ENCODE measurements at regions not wholly inside any gene's neighbourhood (a gene's known extent, or its start where the extent isn't known, plus 50 kb on each side); places are given as distances from the start of the nearest gene placed in this dataset.
A peak's percentile ranks its signal among the peaks of the same experiment; 100 is the strongest.

- DNase-seq, result no peak
Measured at GRCh38 chr3:178415384-178415783, 120.9 kb upstream of the KCNMB2 start.

- DNase-seq, result no peak
Measured at GRCh38 chr3:178417736-178418135, 118.5 kb upstream of the KCNMB2 start.

- DNase-seq, result no peak
Measured at GRCh38 chr3:178419071-178419470, 117.2 kb upstream of the KCNMB2 start.

- DNase-seq, result no peak
Measured at GRCh38 chr3:178420033-178420432, 116.2 kb upstream of the KCNMB2 start.

- DNase-seq, result no peak
Measured at GRCh38 chr3:178421069-178421468, 115.2 kb upstream of the KCNMB2 start.

GRCh38 chr3:178422406-178422805 is 113.8 kb upstream of the KCNMB2 start:
- no peak for DNase-seq

- no peak for DNase-seq
Measured at GRCh38 chr3:178428037-178428436, 108.2 kb upstream of the KCNMB2 start.

- DNase-seq, result peak; percentile 7
Measured at GRCh38 chr3:178434206-178434805, 101.9 kb upstream of the KCNMB2 start.

- DNase-seq, result no peak
Measured at GRCh38 chr3:178435575-178435974, 100.7 kb upstream of the KCNMB2 start.

GRCh38 chr3:178436773-178437172 is 99.5 kb upstream of the KCNMB2 start:
- DNase-seq, result peak; percentile 24

GRCh38 chr3:178437236-178437635 is 99.0 kb upstream of the KCNMB2 start:
- DNase-seq, result no peak

GRCh38 chr3:178439504-178439903 is 96.7 kb upstream of the KCNMB2 start:
- DNase-seq, result no peak

- no peak for DNase-seq
Measured at GRCh38 chr3:178440043-178440442, 96.2 kb upstream of the KCNMB2 start.

- DNase-seq, result no peak
Measured at GRCh38 chr3:178443634-178444033, 92.6 kb upstream of the KCNMB2 start.

- DNase-seq, result no peak
Measured at GRCh38 chr3:178445139-178445538, 91.1 kb upstream of the KCNMB2 start.

- no peak for DNase-seq
Measured at GRCh38 chr3:178446059-178446458, 90.2 kb upstream of the KCNMB2 start.

- DNase-seq, result no peak
Measured at GRCh38 chr3:178450476-178450875, 85.8 kb upstream of the KCNMB2 start.

GRCh38 chr3:178451799-178452198 is 84.4 kb upstream of the KCNMB2 start:
- no peak for DNase-seq

- DNase-seq, result peak; percentile 79
Measured at GRCh38 chr3:178454726-178455125, 81.5 kb upstream of the KCNMB2 start.

- peak; percentile 51 for DNase-seq
Measured at GRCh38 chr3:178455226-178455625, 81.0 kb upstream of the KCNMB2 start.

GRCh38 chr3:178455946-178456345 is 80.3 kb upstream of the KCNMB2 start:
- no peak for DNase-seq

GRCh38 chr3:178456621-178457285 is 79.5 kb upstream of the KCNMB2 start:
- DNase-seq, result peak; percentile 20

GRCh38 chr3:178457511-178457910 is 78.7 kb upstream of the KCNMB2 start:
- no peak for DNase-seq

GRCh38 chr3:178458313-178459037 is 77.8 kb upstream of the KCNMB2 start:
- DNase-seq, result peak; percentile 31
